Natural killer cell (primary cell): ENCODE measurements at regions not wholly inside any gene's neighbourhood (a gene's known extent, or its start where the extent isn't known, plus 50 kb on each side); places are given as distances from the start of the nearest gene placed in this dataset.

Experiments used
- ATAC-seq, 3 donors: fragments of 150-1000 bp in 2 of 3; fragments of 200-7000 bp in 1 of 3; cut with Tn5 transposase; 1 replicate in 1 of 3; 2 replicates in 2 of 3; pipeline ENCODE4 v1.10.0; 2021; ENCODE audit warnings: mild to moderate bottlenecking in 2 of 3, moderate library complexity in 2 of 3
- DNase-seq, 2 donors: peaks; one replicate each; pipeline versions ENCODE4 v3.0.0 to v3.0.0-alpha.2; 2013 to 2021; ENCODE audit warnings: mixed read lengths in 1 of 2
- H3K27ac ChIP-seq: one replicate; pipeline ENCODE4 v1.5.1; 2013; ENCODE audit warnings: mild to moderate bottlenecking, low read length
- H3K27me3 ChIP-seq: one replicate; pipeline ENCODE4 v1.6.1; 2013; ENCODE audit warnings: low read length; ENCODE audit not compliant: control insufficient read depth, insufficient read depth
- H3K36me3 ChIP-seq: one replicate; pipeline ENCODE4 v1.6.1; 2013; ENCODE audit warnings: low read length; ENCODE audit not compliant: control insufficient read depth, insufficient read depth
- H3K4me1 ChIP-seq: one replicate; pipeline ENCODE4 v1.6.1; 2013; ENCODE audit warnings: low read length; ENCODE audit not compliant: control insufficient read depth, insufficient read depth
- H3K4me3 ChIP-seq: one replicate; pipeline ENCODE4 v1.5.1; 2013; ENCODE audit warnings: low read length
- H3K9me3 ChIP-seq: one replicate; pipeline ENCODE4 v1.6.1; 2013; ENCODE audit warnings: low read length; ENCODE audit not compliant: control insufficient read depth, insufficient read depth
- H3K27ac Mint-ChIP-seq, 2 donors: one replicate each; pipeline ENCODE4 v1.8.0; 2022; ENCODE audit warnings: mild to moderate bottlenecking in 2 of 2, mixed read lengths in 2 of 2, moderate library complexity in 1 of 2
- H3K27me3 Mint-ChIP-seq, 2 donors: one replicate each; pipeline ENCODE4 v1.8.0; 2022; ENCODE audit warnings: low read depth in 2 of 2, mixed read lengths in 2 of 2
- H3K36me3 Mint-ChIP-seq: one replicate; pipeline ENCODE4 v1.8.0; 2022; ENCODE audit warnings: mixed read lengths
- H3K4me1 Mint-ChIP-seq, 2 donors: one replicate each; pipeline ENCODE4 v1.8.0; 2022; ENCODE audit warnings: mixed read lengths in 2 of 2
- H3K4me3 Mint-ChIP-seq: one replicate; pipeline ENCODE4 v1.8.0; 2022; ENCODE audit warnings: mild to moderate bottlenecking, moderate library complexity, mixed read lengths
- H3K9me3 Mint-ChIP-seq, 2 donors: one replicate each; pipeline ENCODE4 v1.8.0; 2022; ENCODE audit warnings: mixed read lengths in 2 of 2
- CTCF ChIP-seq: fragments of 200-600 bp; IDR thresholded peaks from one replicate; pipeline ENCODE4 v1.8.0; 2022; ENCODE audit warnings: antibody characterized with exemption
- whole genome bisulfite sequencing: methylation state at CpG from one replicate; pipeline ENCODE4 v1.1.7; 2013; ENCODE audit warnings: missing lambda C conversion rate; ENCODE audit not compliant: insufficient coverage; 5-methylcytosine and 5-hydroxymethylcytosine counted together
- intact Hi-C: fragments of 100-400 bp; cut with micrococcal nuclease; formaldehyde crosslinking; loops from one replicate; pipeline ENCODE4 v1.14.2; 2022

- intact Hi-C loops: no loop called here
- Mint-ChIP-seq H3K4me1 (no peaks in the 10 kb centered on the region), H3K36me3 (no peaks in the 10 kb centered on the region), H3K27ac (no peak overlapping the region), H3K27me3 (peaks cover 0 to 2% of the 10 kb centered on the region in 2 donors), H3K9me3 (no peaks in the 10 kb centered on the region), H3K4me3 (no peak overlapping the region)
- no peaks in the 10 kb centered on the region for H3K27me3 ChIP-seq
- TF ChIP-seq CTCF: no peak
- no peak for ATAC-seq
- WGBS: 78% methylated on average over 5 of the region's 6 CpGs
- no peak for DNase-seq
- H3K4me3 ChIP-seq: no peak overlapping the region
- H3K9me3 ChIP-seq: no peaks in the 10 kb centered on the region
- no peaks in the 10 kb centered on the region for H3K36me3 ChIP-seq
- no peaks in the 10 kb centered on the region for H3K4me1 ChIP-seq
- no peak overlapping the region for H3K27ac ChIP-seq
Measured at GRCh38 chr19:28843761-28844492, 369.0 kb downstream of the UQCRFS1 start.

GRCh38 chr19:28841531-28841930 lies 371.4 kb downstream of the UQCRFS1 start:
- H3K27me3 ChIP-seq: no peaks in the 10 kb centered on the region
- H3K4me3 ChIP-seq: no peak overlapping the region
- intact Hi-C loops: no loop called here
- 83% methylated on average over 3 of the region's 3 CpGs for WGBS
- no peak for DNase-seq
- Mint-ChIP-seq H3K27me3 (peaks cover 0 to 2% of the 10 kb centered on the region in 2 donors), H3K4me1 (no peaks in the 10 kb centered on the region), H3K9me3 (no peaks in the 10 kb centered on the region), H3K4me3 (no peak overlapping the region), H3K27ac (no peak overlapping the region), H3K36me3 (no peaks in the 10 kb centered on the region)
- H3K9me3 ChIP-seq: no peaks in the 10 kb centered on the region
- H3K27ac ChIP-seq: no peak overlapping the region
- H3K36me3 ChIP-seq: no peaks in the 10 kb centered on the region
- TF ChIP-seq CTCF: no peak
- no peaks in the 10 kb centered on the region for H3K4me1 ChIP-seq
- no peak for ATAC-seq

GRCh38 chr19:28840891-28841290 lies 372.1 kb downstream of the UQCRFS1 start:
- H3K4me3 ChIP-seq: no peak overlapping the region
- no peaks in the 10 kb centered on the region for H3K36me3 ChIP-seq
- Mint-ChIP-seq H3K27me3 (peaks cover 2 to 6% of the 10 kb centered on the region in 2 donors), H3K4me1 (no peaks in the 10 kb centered on the region), H3K4me3 (no peak overlapping the region), H3K36me3 (no peaks in the 10 kb centered on the region), H3K27ac (no peak overlapping the region), H3K9me3 (no peaks in the 10 kb centered on the region)
- H3K27ac ChIP-seq: no peak overlapping the region
- H3K27me3 ChIP-seq: no peaks in the 10 kb centered on the region
- no peak for DNase-seq
- ATAC-seq: no peak
- H3K9me3 ChIP-seq: no peaks in the 10 kb centered on the region
- no peaks in the 10 kb centered on the region for H3K4me1 ChIP-seq
- WGBS: 85% methylated on average over 2 of the region's 2 CpGs
- no peak for TF ChIP-seq CTCF
- intact Hi-C loops: no loop called here

- Histone ChIP-seq H3K9me3 (no peaks in the 10 kb centered on the region), H3K27me3 (no peaks in the 10 kb centered on the region), H3K4me3 (no peak overlapping the region), H3K36me3 (no peaks in the 10 kb centered on the region), H3K4me1 (no peaks in the 10 kb centered on the region), H3K27ac (no peak overlapping the region)
- Mint-ChIP-seq H3K27ac (no peak overlapping the region), H3K36me3 (no peaks in the 10 kb centered on the region), H3K4me3 (no peak overlapping the region), H3K27me3 (peaks cover 6 to 10% of the 10 kb centered on the region in 2 donors), H3K4me1 (no peaks in the 10 kb centered on the region), H3K9me3 (no peaks in the 10 kb centered on the region)
- TF ChIP-seq CTCF: no peak
- intact Hi-C loops: no loop called here
- WGBS: 75% methylated on average over 3 of the region's 3 CpGs
- DNase-seq (no peak), ATAC-seq (no peak)
Measured at GRCh38 chr19:28839455-28839854, 373.5 kb downstream of the UQCRFS1 start.
